Skeletal muscle cell (primary cell): ENCODE measurements at regions not wholly inside any gene's neighbourhood (a gene's known extent, or its start where the extent isn't known, plus 50 kb on each side); places are given as distances from the start of the nearest gene placed in this dataset.
"Not testable (repeated sequence)": the region's sequence is repeated elsewhere in the genome, so short reads cannot be mapped to it uniquely, and the experiment has no call there.

ENCODE experiments used
- DNase-seq: peaks from one replicate; pipeline ENCODE4 v3.0.0-alpha.2; 2010; ENCODE audit warnings: low read depth
- H3K4me3 ChIP-seq: 2 replicates; pipeline ENCODE4 v1.5.1; 2011; ENCODE audit warnings: low read depth, mild to moderate bottlenecking, control low read depth, low read length, moderate library complexity

DNA sequence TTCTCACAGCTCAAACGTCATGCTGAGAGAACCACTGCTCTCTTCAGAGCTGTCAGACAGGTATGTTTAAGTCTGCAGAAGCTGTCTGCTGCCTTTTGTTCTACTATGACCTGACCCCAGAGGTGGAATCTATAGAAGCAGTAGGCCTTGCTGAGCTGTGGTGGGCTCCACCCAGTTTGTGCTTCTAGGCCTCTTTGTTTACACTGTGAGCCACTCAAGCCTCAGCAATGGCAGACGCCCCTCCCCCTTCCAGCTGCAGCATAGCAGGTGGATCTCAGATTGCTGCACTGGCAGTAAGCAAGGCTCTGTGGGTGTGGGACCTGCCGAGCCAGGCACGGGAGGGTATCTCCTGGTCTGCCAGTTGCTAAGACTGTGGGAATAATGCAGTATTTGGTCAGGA lies 350.5 kb upstream of the EMCN start:
- not testable (repeated sequence) for DNase-seq, H3K4me3 ChIP-seq

GRCh38 chr4:100852326-100852725 lies 334.5 kb upstream of the EMCN start:
- DNase-seq, result no peak
- H3K4me3 ChIP-seq, result no peak overlapping the region

DNA sequence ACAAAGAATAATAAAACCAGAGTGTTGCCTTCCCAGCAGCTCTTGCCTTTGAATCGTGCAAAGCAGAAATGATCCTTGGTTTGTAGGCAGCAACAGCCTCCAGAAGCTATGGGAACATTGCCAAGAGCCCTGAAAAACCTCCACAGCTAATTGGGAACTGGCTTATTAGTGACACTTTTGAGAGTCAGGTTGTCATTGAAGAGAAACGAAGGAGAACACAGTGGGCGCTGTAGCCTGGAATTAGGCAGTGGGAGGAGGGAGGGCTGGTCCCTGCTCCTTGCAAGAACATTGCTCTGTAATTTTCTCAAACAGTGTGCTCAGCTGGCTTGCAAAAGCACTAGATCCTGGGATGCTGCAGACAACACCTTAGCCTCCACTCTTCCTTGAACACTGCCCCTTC lies 331.5 kb upstream of the EMCN start:
- H3K4me3 ChIP-seq, result no peak overlapping the region
- no peak for DNase-seq

GRCh38 chr4:100848841-100849240 lies 331.0 kb upstream of the EMCN start:
- no peak overlapping the region for H3K4me3 ChIP-seq
- DNase-seq, result no peak

- no peak overlapping the region for H3K4me3 ChIP-seq
Measured at GRCh38 chr4:100843910-100844309, 326.1 kb upstream of the EMCN start.

DNA sequence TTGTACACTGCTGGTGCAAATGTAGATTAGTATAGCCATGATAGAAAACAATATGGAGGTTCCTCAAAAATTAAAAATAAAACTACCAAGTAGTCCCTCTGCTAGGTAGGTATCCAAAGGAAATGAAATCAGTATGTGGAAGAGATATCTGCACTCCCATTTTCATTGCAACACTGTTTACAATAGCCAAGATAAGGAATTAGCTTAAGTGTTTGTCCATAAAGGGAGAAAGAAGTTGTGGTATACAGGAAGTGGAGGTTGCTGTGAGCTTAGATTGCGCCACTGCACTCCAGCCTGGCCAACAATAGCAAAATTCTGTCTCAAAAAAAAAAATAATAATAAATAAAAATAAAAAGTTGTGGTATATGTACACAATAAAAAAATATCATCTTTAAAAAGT lies 325.0 kb upstream of the EMCN start:
- H3K4me3 ChIP-seq, result no peak overlapping the region
- no peak for DNase-seq

More at GRCh38 chr4:100843910-100844309, 326.1 kb upstream of the EMCN start:
- no peak for DNase-seq

DNA sequence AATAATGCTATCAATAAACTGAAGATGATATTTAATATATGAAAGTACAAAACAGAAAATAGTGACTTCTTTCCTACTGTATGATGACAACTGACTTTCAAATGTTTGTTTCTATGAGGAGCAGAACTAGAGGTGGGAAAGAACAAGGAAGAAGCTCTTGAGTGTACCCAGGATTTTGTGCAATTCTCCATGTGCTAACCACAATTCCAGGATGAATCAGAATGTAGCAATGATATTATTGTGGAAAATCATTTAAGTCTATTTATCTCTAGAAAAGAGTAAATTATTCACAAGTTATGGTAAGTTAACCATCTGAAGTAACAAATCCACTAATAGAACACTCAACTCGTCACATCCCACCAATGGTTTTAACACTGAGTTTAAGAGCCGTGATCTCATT lies 324.1 kb upstream of the EMCN start:
- no peak overlapping the region for H3K4me3 ChIP-seq
- no peak for DNase-seq

DNA sequence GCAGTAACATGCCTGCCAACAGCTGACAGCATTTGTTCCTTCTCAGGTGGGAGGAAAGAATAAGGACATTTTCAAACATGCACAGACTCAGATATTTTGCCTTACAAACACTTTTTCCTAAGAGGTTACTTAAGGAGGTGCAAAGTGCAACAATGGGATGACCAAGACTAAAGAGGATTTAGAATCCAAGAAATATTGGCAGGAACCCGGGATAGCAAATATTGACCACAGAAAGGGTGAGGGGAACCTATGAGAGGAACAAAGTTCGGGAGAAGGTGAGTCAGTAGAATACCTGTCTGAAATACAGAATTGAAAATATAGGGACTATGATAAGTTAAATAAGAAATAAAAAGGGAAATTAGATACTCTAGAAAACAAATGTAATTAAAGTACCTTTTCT lies 321.9 kb upstream of the EMCN start:
- DNase-seq, result no peak
- no peak overlapping the region for H3K4me3 ChIP-seq

- DNase-seq, result no peak
- H3K4me3 ChIP-seq, result no peak overlapping the region
Measured at GRCh38 chr4:100838286-100838685, 320.5 kb upstream of the EMCN start.

- no peak overlapping the region for H3K4me3 ChIP-seq
Measured at GRCh38 chr4:100836929-100837328, 319.1 kb upstream of the EMCN start.

GRCh38 chr4:100834616-100835015 lies 316.8 kb upstream of the EMCN start:
- DNase-seq, result no peak

More at GRCh38 chr4:100836929-100837328, 319.1 kb upstream of the EMCN start:
- DNase-seq, result no peak

GRCh38 chr4:100833906-100834305 lies 316.1 kb upstream of the EMCN start:
- no peak for DNase-seq
- H3K4me3 ChIP-seq, result no peak overlapping the region

More at GRCh38 chr4:100834616-100835015, 316.8 kb upstream of the EMCN start:
- H3K4me3 ChIP-seq, result no peak overlapping the region

GRCh38 chr4:100828986-100829685 lies 311.3 kb upstream of the EMCN start:
- no peak for DNase-seq
- H3K4me3 ChIP-seq, result no peak overlapping the region

DNA sequence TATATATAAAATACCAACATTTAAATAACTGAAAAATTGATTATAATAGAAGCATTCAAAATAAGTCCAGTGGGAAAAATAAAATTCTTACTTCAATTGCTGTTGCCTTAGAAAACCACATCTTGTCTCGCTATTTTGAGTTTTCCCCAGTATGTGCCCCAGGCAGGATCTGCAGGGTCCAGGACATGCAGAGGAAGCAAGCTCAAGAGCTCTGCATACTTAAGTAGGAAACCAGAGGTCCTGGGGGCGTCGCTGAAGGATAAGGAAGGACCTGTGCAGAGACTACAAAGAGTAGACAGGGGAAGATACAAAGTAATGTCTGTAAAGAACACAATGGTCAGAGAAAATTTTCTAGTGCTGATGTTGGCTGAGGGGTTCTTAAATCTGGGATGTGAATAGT lies 310.5 kb upstream of the EMCN start:
- no peak overlapping the region for H3K4me3 ChIP-seq
- DNase-seq, result no peak

GRCh38 chr4:100827756-100828155 lies 309.9 kb upstream of the EMCN start:
- no peak for DNase-seq
- no peak overlapping the region for H3K4me3 ChIP-seq

DNA sequence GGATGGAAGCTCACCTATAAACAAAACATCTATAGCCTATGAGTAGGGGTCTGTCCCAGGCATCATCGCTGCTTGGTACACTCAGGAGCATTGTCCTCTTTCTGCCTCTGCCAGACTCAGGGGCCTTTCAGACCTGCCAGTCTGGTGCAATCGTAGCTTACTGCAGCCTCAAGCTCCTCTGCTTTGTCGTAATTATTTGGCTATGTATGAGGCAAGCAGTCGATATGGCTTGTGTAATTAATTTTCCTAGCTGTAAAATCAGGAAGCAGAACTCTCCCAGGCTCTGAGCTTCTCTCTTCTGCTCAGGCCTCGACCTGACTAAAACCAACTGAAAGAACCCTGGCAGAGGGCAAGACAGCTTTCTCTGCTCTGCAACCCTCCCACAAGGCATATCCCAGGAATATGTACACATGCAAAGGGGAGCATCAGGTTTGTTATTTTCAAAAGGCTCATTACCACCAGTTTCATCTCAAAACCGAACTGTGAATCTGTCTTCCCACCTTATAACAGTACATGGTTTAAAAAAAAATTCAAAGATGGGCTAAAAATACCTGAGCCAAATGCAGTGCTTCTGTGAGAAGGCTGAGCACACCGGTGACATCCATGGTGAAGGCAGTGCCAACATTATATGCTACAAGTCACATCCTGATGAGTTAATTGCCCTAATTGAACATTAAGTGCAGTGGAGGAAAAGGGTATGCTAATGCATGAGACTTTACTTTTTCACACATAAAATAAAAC lies 309.2 kb upstream of the EMCN start:
- DNase-seq, result no peak
- no peak overlapping the region for H3K4me3 ChIP-seq

GRCh38 chr4:100826067-100826466 lies 308.2 kb upstream of the EMCN start:
- no peak overlapping the region for H3K4me3 ChIP-seq
- DNase-seq, result no peak

GRCh38 chr4:100823993-100824323 lies 306.1 kb upstream of the EMCN start:
- H3K4me3 ChIP-seq, result no peak overlapping the region
- DNase-seq, result no peak

GRCh38 chr4:100823066-100823992 lies 305.5 kb upstream of the EMCN start:
- DNase-seq, result no peak
- no peak overlapping the region for H3K4me3 ChIP-seq

GRCh38 chr4:100820249-100820648 lies 302.4 kb upstream of the EMCN start:
- no peak overlapping the region for H3K4me3 ChIP-seq
- DNase-seq, result no peak
